DND-41 (cell line): ENCODE measurements at regions not wholly inside any gene's neighbourhood (a gene's known extent, or its start where the extent isn't known, plus 50 kb on each side); places are given as distances from the start of the nearest gene placed in this dataset.

Experiments used
- ATAC-seq: fragments of 200-7000 bp; cut with Tn5 transposase; 3 replicates; pipeline ENCODE4 v1.9.1; 2021; ENCODE audit warnings: low read depth; ENCODE audit not compliant: insufficient read depth
- DNase-seq: peaks from one replicate; pipeline ENCODE4 v3.0.0-alpha.2; 2020
- H2AFZ ChIP-seq: 2 replicates; pipeline ENCODE4 v1.6.0; 2012; ENCODE audit warnings: low read depth, low read length
- H3K27ac ChIP-seq: 2 replicates; pipeline ENCODE4 v1.5.1; 2012; ENCODE audit warnings: low read length, inconsistent platforms
- H3K27me3 ChIP-seq: fragments of 200-600 bp; sonication (generic); 2 replicates; pipeline ENCODE4 v1.6.0; 2012; ENCODE audit warnings: low read length, mild to moderate bottlenecking, inconsistent platforms; ENCODE audit not compliant: insufficient read depth, poor library complexity
- H3K36me3 ChIP-seq: 2 replicates; pipeline ENCODE4 v1.5.1; 2012; ENCODE audit warnings: low read length, inconsistent platforms; ENCODE audit not compliant: insufficient read depth
- H3K4me1 ChIP-seq: 2 replicates; pipeline ENCODE4 v1.5.1; 2012; ENCODE audit warnings: mild to moderate bottlenecking, low read length; ENCODE audit not compliant: insufficient read depth
- H3K4me2 ChIP-seq: 2 replicates; pipeline ENCODE4 v1.6.0; 2012; ENCODE audit warnings: mild to moderate bottlenecking, moderate library complexity, low read length, inconsistent platforms; ENCODE audit not compliant: insufficient read depth
- H3K4me3 ChIP-seq, 2 experiments: fragments of 200-600 bp in 1 of 2; shearing (Covaris generic) in 1 of 2; 2 replicates each; pipeline ENCODE4 v1.5.1; 2012 to 2016; ENCODE audit warnings: inconsistent platforms in 2 of 2, low read length in 2 of 2, mild to moderate bottlenecking in 2 of 2, low read depth in 1 of 2, moderate library complexity in 1 of 2
- H3K79me2 ChIP-seq: 2 replicates; pipeline ENCODE4 v1.6.0; 2012; ENCODE audit warnings: low read length, inconsistent platforms; ENCODE audit not compliant: insufficient read depth
- H3K9ac ChIP-seq: 2 replicates; pipeline ENCODE4 v1.6.0; 2012; ENCODE audit warnings: low read depth, mild to moderate bottlenecking, inconsistent platforms, low read length, moderate library complexity
- H3K9me3 ChIP-seq: 2 replicates; pipeline ENCODE4 v1.5.1; 2012; ENCODE audit warnings: low read length, moderate library complexity, mild to moderate bottlenecking, inconsistent platforms; ENCODE audit not compliant: insufficient read depth, severe bottlenecking
- H4K20me1 ChIP-seq: 2 replicates; pipeline ENCODE4 v1.6.0; 2012; ENCODE audit warnings: low read length; ENCODE audit not compliant: insufficient read depth
- EZH2 ChIP-seq: IDR thresholded peaks from 3 replicates; pipeline ENCODE4 v1.6.1; 2012; ENCODE audit warnings: borderline replicate concordance, low read depth, mild to moderate bottlenecking, moderate library complexity, low read length, inconsistent platforms; ENCODE audit not compliant: severe bottlenecking
- TF ChIP-seq, protein P1 (sequence below): IDR thresholded peaks from 2 replicates; pipeline ENCODE4 v1.5.1; 2012; ENCODE audit warnings: borderline replicate concordance, low read length, moderate library complexity, mild to moderate bottlenecking; ENCODE audit not compliant: poor library complexity, severe bottlenecking; ENCODE audit errors: extremely low read depth

- Histone ChIP-seq H3K9ac (no peak overlapping the region), H3K27me3 (no peaks in the 10 kb centered on the region), H3K27ac (no peak overlapping the region), H2AFZ (no peak overlapping the region), H3K79me2 (no peaks in the 10 kb centered on the region), H3K4me3 (no peak overlapping the region), H3K4me2 (no peak overlapping the region), H3K4me1 (no peaks in the 10 kb centered on the region), H3K36me3 (no peaks in the 10 kb centered on the region), H3K9me3 (no peaks in the 10 kb centered on the region), H4K20me1 (no peaks in the 10 kb centered on the region)
- DNase-seq (no peak), ATAC-seq (no peak)
- TF ChIP-seq, protein P1, sequence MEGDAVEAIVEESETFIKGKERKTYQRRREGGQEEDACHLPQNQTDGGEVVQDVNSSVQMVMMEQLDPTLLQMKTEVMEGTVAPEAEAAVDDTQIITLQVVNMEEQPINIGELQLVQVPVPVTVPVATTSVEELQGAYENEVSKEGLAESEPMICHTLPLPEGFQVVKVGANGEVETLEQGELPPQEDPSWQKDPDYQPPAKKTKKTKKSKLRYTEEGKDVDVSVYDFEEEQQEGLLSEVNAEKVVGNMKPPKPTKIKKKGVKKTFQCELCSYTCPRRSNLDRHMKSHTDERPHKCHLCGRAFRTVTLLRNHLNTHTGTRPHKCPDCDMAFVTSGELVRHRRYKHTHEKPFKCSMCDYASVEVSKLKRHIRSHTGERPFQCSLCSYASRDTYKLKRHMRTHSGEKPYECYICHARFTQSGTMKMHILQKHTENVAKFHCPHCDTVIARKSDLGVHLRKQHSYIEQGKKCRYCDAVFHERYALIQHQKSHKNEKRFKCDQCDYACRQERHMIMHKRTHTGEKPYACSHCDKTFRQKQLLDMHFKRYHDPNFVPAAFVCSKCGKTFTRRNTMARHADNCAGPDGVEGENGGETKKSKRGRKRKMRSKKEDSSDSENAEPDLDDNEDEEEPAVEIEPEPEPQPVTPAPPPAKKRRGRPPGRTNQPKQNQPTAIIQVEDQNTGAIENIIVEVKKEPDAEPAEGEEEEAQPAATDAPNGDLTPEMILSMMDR, result no peak
- TF ChIP-seq EZH2, result no peak
Observed at GRCh38 chr13:79990048-79990447, 350.9 kb downstream of the SPRY2 start.

GRCh38 chr13:79989217-79989661 lies 351.7 kb downstream of the SPRY2 start:
- Histone ChIP-seq H2AFZ (no peak overlapping the region), H3K4me2 (no peak overlapping the region), H3K79me2 (no peaks in the 10 kb centered on the region), H3K4me3 (no peak overlapping the region), H3K27ac (no peak overlapping the region), H3K9me3 (no peaks in the 10 kb centered on the region), H3K9ac (no peak overlapping the region), H3K36me3 (no peaks in the 10 kb centered on the region), H3K4me1 (no peaks in the 10 kb centered on the region), H3K27me3 (no peaks in the 10 kb centered on the region), H4K20me1 (no peaks in the 10 kb centered on the region)
- DNase-seq (no peak), ATAC-seq (no peak)
- no peak for TF ChIP-seq EZH2
- TF ChIP-seq, protein P1, result no peak

GRCh38 chr13:79988573-79988972 lies 352.4 kb downstream of the SPRY2 start:
- no peak overlapping the region for H2AFZ ChIP-seq
- DNase-seq, result no peak

More at GRCh38 chr13:79988573-79988972, 352.4 kb downstream of the SPRY2 start:
- Histone ChIP-seq H3K9me3 (no peaks in the 10 kb centered on the region), H3K27ac (no peak overlapping the region), H3K79me2 (no peaks in the 10 kb centered on the region), H3K4me2 (no peak overlapping the region), H3K9ac (no peak overlapping the region), H3K4me3 (no peak overlapping the region), H4K20me1 (no peaks in the 10 kb centered on the region), H3K27me3 (no peaks in the 10 kb centered on the region), H3K36me3 (no peaks in the 10 kb centered on the region), H3K4me1 (no peaks in the 10 kb centered on the region)
- ATAC-seq, result no peak
- TF ChIP-seq, protein P1, result no peak
- TF ChIP-seq EZH2, result no peak
